A673 (cell line): ENCODE measurements at regions not wholly inside any gene's neighbourhood (a gene's known extent, or its start where the extent isn't known, plus 50 kb on each side); places are given as distances from the start of the nearest gene placed in this dataset.

Source experiments
- BruUV-seq: library from RNA; stranded (reverse); fragments of 400-500 nt; replicated peaks from 2 replicates; lab custom pipeline; 2021; lab: Mats Ljungman, UMichigan
- CTCF ChIA-PET: fragments of 300-600 bp; sonication (Branson Sonifier 250); formaldehyde crosslinking; loops from one replicate; lab custom pipeline; 2022; ENCODE audit warnings: antibody characterized with exemption; lab: Charles Lee
- POLR2A ChIA-PET: fragments of 300-600 bp; sonication (Branson Sonifier 250); formaldehyde crosslinking; loops from one replicate; lab custom pipeline; 2022; ENCODE audit warnings: antibody characterized with exemption; ENCODE audit not compliant: low non-redundant PET; lab: Charles Lee
- DNase-seq: peaks from one replicate; pipeline ENCODE4 v3.0.0-alpha.2; 2015; ENCODE audit warnings: low spot score
- H3K27ac ChIP-seq: fragments of 200-600 bp; sonication (generic); 2 replicates; pipeline ENCODE4 v1.5.1; 2016; ENCODE audit warnings: mixed run types, low read depth, mild to moderate bottlenecking, mixed read lengths, antibody characterized with exemption, low read length; ENCODE audit not compliant: poor library complexity, severe bottlenecking
- H3K27me3 ChIP-seq: fragments of 200-600 bp; sonication (generic); replicated peaks from 2 replicates; pipeline ENCODE4 v1.6.1; 2017; ENCODE audit warnings: mixed run types, low read depth, mild to moderate bottlenecking, mixed read lengths, antibody characterized with exemption, low read length; ENCODE audit not compliant: insufficient read depth, poor library complexity
- H3K36me3 ChIP-seq: fragments of 200-600 bp; sonication (generic); 2 replicates; pipeline ENCODE4 v1.6.1; 2016; ENCODE audit warnings: mixed run types, mild to moderate bottlenecking, mixed read lengths, antibody characterized with exemption, low read length; ENCODE audit not compliant: insufficient read depth, poor library complexity, severe bottlenecking
- H3K4me1 ChIP-seq: fragments of 200-600 bp; sonication (generic); 2 replicates; pipeline ENCODE4 v1.6.1; 2017; ENCODE audit warnings: mixed run types, mild to moderate bottlenecking, mixed read lengths, antibody characterized with exemption, low read length; ENCODE audit not compliant: insufficient read depth, poor library complexity, severe bottlenecking
- H3K4me3 ChIP-seq: fragments of 200-600 bp; sonication (generic); 2 replicates; pipeline ENCODE4 v1.5.1; 2016; ENCODE audit warnings: low read depth, mixed run types, mild to moderate bottlenecking, mixed read lengths, low read length; ENCODE audit not compliant: poor library complexity, severe bottlenecking
- H3K9me3 ChIP-seq: fragments of 200-600 bp; sonication (generic); 2 replicates; pipeline ENCODE4 v1.6.1; 2016; ENCODE audit warnings: mixed run types, low read depth, mild to moderate bottlenecking, mixed read lengths, antibody characterized with exemption, low read length; ENCODE audit not compliant: poor library complexity, severe bottlenecking
- CTCF ChIP-seq: fragments of 300-800, 200-600 bp; sonication (generic); conservative IDR thresholded peaks from 2 replicates; pipeline ENCODE4 v1.5.1; 2017; ENCODE audit warnings: low read depth, mild to moderate bottlenecking, antibody characterized with exemption, low read length, moderate library complexity, mixed read lengths
- EZH2 ChIP-seq: fragments of 200-600 bp; sonication (generic); IDR thresholded peaks from 2 replicates; pipeline ENCODE4 v1.6.1; 2017; ENCODE audit warnings: borderline replicate concordance, low read depth, mild to moderate bottlenecking, mixed read lengths, antibody characterized with exemption, low read length; ENCODE audit not compliant: poor library complexity, severe bottlenecking
- intact Hi-C: fragments of 100-400 bp; cut with micrococcal nuclease; formaldehyde crosslinking; loops from one replicate; pipeline ENCODE4 v1.10.0; 2022; ENCODE audit not compliant: unreplicated experiment

DNA sequence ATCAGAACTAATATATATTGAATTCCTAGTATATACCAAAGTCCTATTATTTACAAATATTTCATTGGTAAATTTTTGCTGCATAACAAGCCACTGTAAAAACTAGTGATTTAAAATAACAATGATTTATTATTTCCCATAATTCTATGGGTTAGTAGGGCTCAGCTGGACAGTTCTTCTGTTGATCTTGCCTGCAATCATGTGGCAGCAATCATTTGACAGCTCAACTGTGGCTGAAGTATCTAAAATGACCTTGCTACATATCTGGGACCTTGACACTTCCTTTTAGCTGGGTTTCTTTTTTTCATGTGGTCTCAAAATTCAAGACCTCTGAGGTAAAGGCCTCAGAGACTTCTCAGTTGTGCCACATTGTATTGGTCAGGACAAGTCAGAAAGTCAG lies 598.5 kb upstream of the PITX2 start:
- H3K4me1 ChIP-seq = no peaks in the 10 kb centered on the region
- no peaks in the 10 kb centered on the region for H3K27me3 ChIP-seq
- no peak for DNase-seq
- TF ChIP-seq CTCF (no peak), EZH2 (no peak)
- H3K27ac ChIP-seq = no peak overlapping the region
- BruUV-seq = no TSS peak
- no peaks in the 10 kb centered on the region for H3K9me3 ChIP-seq
- intact Hi-C loops = no loop called here
- no peaks in the 10 kb centered on the region for H3K36me3 ChIP-seq
- ChIA-PET POLR2A (no interaction called here), CTCF (no interaction called here)
- no peak overlapping the region for H3K4me3 ChIP-seq

DNA sequence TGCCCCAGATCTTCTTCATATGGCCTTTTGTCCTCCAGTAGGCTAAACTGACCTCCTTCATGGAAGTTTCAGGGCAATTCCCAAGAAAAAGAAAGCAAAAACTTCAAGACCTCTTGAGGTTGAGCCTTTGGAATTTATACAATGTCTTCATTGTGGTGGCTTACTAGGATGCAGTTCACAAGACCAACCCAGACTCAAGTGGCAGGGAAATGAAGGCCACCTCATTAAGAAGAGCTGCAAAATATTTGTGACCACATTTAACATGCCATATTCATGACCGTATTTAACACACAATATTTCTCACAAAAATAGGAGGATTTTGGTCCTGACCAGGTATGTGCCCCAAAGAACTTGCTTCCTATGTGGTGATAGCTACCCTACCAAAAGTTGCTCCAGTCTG lies 605.5 kb upstream of the PITX2 start:
- no peak overlapping the region for H3K27ac ChIP-seq
- POLR2A ChIA-PET = no interaction called here
- no TSS peak for BruUV-seq

GRCh38 chr4:111228874-111229273 lies 606.0 kb upstream of the PITX2 start:
- ChIA-PET CTCF (no interaction called here), POLR2A (no interaction called here)
- Histone ChIP-seq H3K9me3 (no peaks in the 10 kb centered on the region), H3K27ac (no peak overlapping the region), H3K27me3 (no peaks in the 10 kb centered on the region), H3K4me1 (no peaks in the 10 kb centered on the region), H3K4me3 (no peak overlapping the region), H3K36me3 (no peaks in the 10 kb centered on the region)
- BruUV-seq = no TSS peak
- intact Hi-C loops = no loop called here
- DNase-seq = no peak
- TF ChIP-seq EZH2 (no peak), CTCF (no peak)

More for the DNA sequence above, 605.5 kb upstream of the PITX2 start:
- TF ChIP-seq CTCF (no peak), EZH2 (no peak)
- Histone ChIP-seq H3K27me3 (no peaks in the 10 kb centered on the region), H3K9me3 (no peaks in the 10 kb centered on the region), H3K4me3 (no peak overlapping the region), H3K4me1 (no peaks in the 10 kb centered on the region), H3K36me3 (no peaks in the 10 kb centered on the region)
- intact Hi-C loops = no loop called here
- CTCF ChIA-PET = no interaction called here
- DNase-seq = no peak
